Neural progenitor cell (in vitro differentiated cells): ENCODE measurements at regions not wholly inside any gene's neighbourhood (a gene's known extent, or its start where the extent isn't known, plus 50 kb on each side); places are given as distances from the start of the nearest gene placed in this dataset.

Source experiments
- DNase-seq: peaks from one replicate; pipeline ENCODE4 v3.0.0-alpha.2; 2016; ENCODE audit warnings: low spot score
- H2AFZ ChIP-seq: fragments of 200-600 bp; sonication (generic); replicated peaks from 2 replicates; pipeline ENCODE4 v1.6.1; 2016; ENCODE audit warnings: antibody characterized with exemption
- H3F3A ChIP-seq: fragments of 200-600 bp; sonication (generic); 2 replicates; pipeline ENCODE4 v1.6.1; 2016; ENCODE audit warnings: antibody characterized with exemption, low read depth
- H3K27ac ChIP-seq: fragments of 200-600 bp; sonication (generic); 2 replicates; pipeline ENCODE4 v1.5.1; 2016; ENCODE audit warnings: mild to moderate bottlenecking
- H3K27me3 ChIP-seq: fragments of 200-600 bp; sonication (generic); 2 replicates; pipeline ENCODE4 v1.6.1; 2016; ENCODE audit warnings: mild to moderate bottlenecking, moderate library complexity
- H3K36me3 ChIP-seq: fragments of 200-600 bp; sonication (generic); 2 replicates; pipeline ENCODE4 v1.5.1; 2016
- H3K4me1 ChIP-seq: fragments of 200-600 bp; sonication (generic); 2 replicates; pipeline ENCODE4 v1.6.1; 2016; ENCODE audit warnings: mixed run types
- H3K4me2 ChIP-seq: fragments of 200-600 bp; sonication (generic); 2 replicates; pipeline ENCODE4 v1.6.1; 2016
- H3K4me3 ChIP-seq: fragments of 200-600 bp; sonication (generic); 2 replicates; pipeline ENCODE4 v1.5.1; 2016
- H3K79me2 ChIP-seq: fragments of 200-600 bp; sonication (generic); 2 replicates; pipeline ENCODE4 v1.6.1; 2016; ENCODE audit warnings: low read depth
- H3K9ac ChIP-seq: fragments of 200-600 bp; sonication (generic); 2 replicates; pipeline ENCODE4 v1.6.1; 2016
- H3K9me3 ChIP-seq: fragments of 200-600 bp; sonication (generic); 2 replicates; pipeline ENCODE4 v1.5.1; 2016; ENCODE audit warnings: low read depth
- H4K20me1 ChIP-seq: fragments of 200-600 bp; sonication (generic); 2 replicates; pipeline ENCODE4 v1.6.1; 2016; ENCODE audit warnings: low read depth
- H3K27ac Mint-ChIP-seq: 3 replicates; pipeline ENCODE4 v1.8.0; 2021; ENCODE audit warnings: mixed read lengths
- H3K27me3 Mint-ChIP-seq: 2 replicates; pipeline ENCODE4 v1.8.0; 2022; ENCODE audit warnings: low read depth, mild to moderate bottlenecking, inconsistent platforms, moderate library complexity, mixed read lengths; ENCODE audit not compliant: insufficient read depth
- H3K36me3 Mint-ChIP-seq: 3 replicates; pipeline ENCODE4 v1.8.0; 2021; ENCODE audit warnings: mixed read lengths
- H3K4me1 Mint-ChIP-seq: 3 replicates; pipeline ENCODE4 v1.8.0; 2021; ENCODE audit warnings: mixed read lengths
- H3K4me3 Mint-ChIP-seq: 3 replicates; pipeline ENCODE4 v1.8.0; 2021; ENCODE audit warnings: mild to moderate bottlenecking, moderate library complexity, mixed read lengths
- H3K9me3 Mint-ChIP-seq: 3 replicates; pipeline ENCODE4 v1.8.0; 2020; ENCODE audit warnings: mixed read lengths
- EZH2 ChIP-seq: fragments of 200-600 bp; sonication (generic); IDR thresholded peaks from 2 replicates; pipeline ENCODE4 v1.6.1; 2017; ENCODE audit warnings: antibody characterized with exemption, mild to moderate bottlenecking, moderate library complexity
- EZH2phosphoT487 ChIP-seq: fragments of 200-600 bp; sonication (generic); IDR thresholded peaks from 2 replicates; pipeline ENCODE4 v1.6.1; 2017; ENCODE audit warnings: antibody characterized with exemption
- TF ChIP-seq, protein P1 (sequence below): fragments of 200-600 bp; sonication (generic); IDR thresholded peaks from 2 replicates; pipeline ENCODE4 v1.5.1; 2017; ENCODE audit warnings: antibody characterized with exemption, mild to moderate bottlenecking

- Histone ChIP-seq H2AFZ (no peak overlapping the region), H3K9me3 (no peaks in the 10 kb centered on the region), H3K36me3 (no peaks in the 10 kb centered on the region), H3K79me2 (no peaks in the 10 kb centered on the region), H3K27me3 (no peaks in the 10 kb centered on the region), H3K4me2 (no peak overlapping the region), H3K4me1 (peaks cover 14% of the 10 kb centered on the region), H3K4me3 (no peak overlapping the region), H3K9ac (no peak overlapping the region), H4K20me1 (no peaks in the 10 kb centered on the region), H3K27ac (no peak overlapping the region), H3F3A (peaks cover 2% of the 10 kb centered on the region)
- no peak for DNase-seq
- Mint-ChIP-seq H3K4me3 (no peak overlapping the region), H3K27ac (peak overlapping the region; percentile 86), H3K36me3 (peaks cover 5% of the 10 kb centered on the region), H3K4me1 (peaks cover 31% of the 10 kb centered on the region), H3K27me3 (peaks cover 27% of the 10 kb centered on the region), H3K9me3 (peaks cover 19% of the 10 kb centered on the region)
- TF ChIP-seq EZH2phosphoT487 (no peak), EZH2 (no peak)
- TF ChIP-seq, protein P1, sequence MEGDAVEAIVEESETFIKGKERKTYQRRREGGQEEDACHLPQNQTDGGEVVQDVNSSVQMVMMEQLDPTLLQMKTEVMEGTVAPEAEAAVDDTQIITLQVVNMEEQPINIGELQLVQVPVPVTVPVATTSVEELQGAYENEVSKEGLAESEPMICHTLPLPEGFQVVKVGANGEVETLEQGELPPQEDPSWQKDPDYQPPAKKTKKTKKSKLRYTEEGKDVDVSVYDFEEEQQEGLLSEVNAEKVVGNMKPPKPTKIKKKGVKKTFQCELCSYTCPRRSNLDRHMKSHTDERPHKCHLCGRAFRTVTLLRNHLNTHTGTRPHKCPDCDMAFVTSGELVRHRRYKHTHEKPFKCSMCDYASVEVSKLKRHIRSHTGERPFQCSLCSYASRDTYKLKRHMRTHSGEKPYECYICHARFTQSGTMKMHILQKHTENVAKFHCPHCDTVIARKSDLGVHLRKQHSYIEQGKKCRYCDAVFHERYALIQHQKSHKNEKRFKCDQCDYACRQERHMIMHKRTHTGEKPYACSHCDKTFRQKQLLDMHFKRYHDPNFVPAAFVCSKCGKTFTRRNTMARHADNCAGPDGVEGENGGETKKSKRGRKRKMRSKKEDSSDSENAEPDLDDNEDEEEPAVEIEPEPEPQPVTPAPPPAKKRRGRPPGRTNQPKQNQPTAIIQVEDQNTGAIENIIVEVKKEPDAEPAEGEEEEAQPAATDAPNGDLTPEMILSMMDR = no peak
Observed at GRCh38 chr6:170164271-170164900, 126.5 kb downstream of the DLL1 start.

- H3K27me3 ChIP-seq = no peaks in the 10 kb centered on the region
- no peak overlapping the region for H3K9ac ChIP-seq
- peaks cover 2% of the 10 kb centered on the region for H3F3A ChIP-seq
- DNase-seq = no peak
- peaks cover 27% of the 10 kb centered on the region for H3K27me3 Mint-ChIP-seq
- H3K4me1 Mint-ChIP-seq = peaks cover 31% of the 10 kb centered on the region
- H3K4me3 ChIP-seq = no peak overlapping the region
- H3K9me3 ChIP-seq = no peaks in the 10 kb centered on the region
- no peak overlapping the region for H2AFZ ChIP-seq
- H3K27ac ChIP-seq = no peak overlapping the region
- no peaks in the 10 kb centered on the region for H4K20me1 ChIP-seq
- no peaks in the 10 kb centered on the region for H3K36me3 ChIP-seq
- H3K79me2 ChIP-seq = no peaks in the 10 kb centered on the region
- H3K4me1 ChIP-seq = peaks cover 14% of the 10 kb centered on the region
- H3K27ac Mint-ChIP-seq = peak overlapping the region; percentile 86
- H3K36me3 Mint-ChIP-seq = peaks cover 5% of the 10 kb centered on the region
- peak overlapping the region; percentile 23 for H3K4me3 Mint-ChIP-seq
- no peak overlapping the region for H3K4me2 ChIP-seq
- TF ChIP-seq, protein P1 = no peak
- TF ChIP-seq EZH2phosphoT487 (no peak), EZH2 (no peak)
- H3K9me3 Mint-ChIP-seq = peaks cover 12% of the 10 kb centered on the region
Observed at GRCh38 chr6:170163405-170164170, 127.3 kb downstream of the DLL1 start.

DNA sequence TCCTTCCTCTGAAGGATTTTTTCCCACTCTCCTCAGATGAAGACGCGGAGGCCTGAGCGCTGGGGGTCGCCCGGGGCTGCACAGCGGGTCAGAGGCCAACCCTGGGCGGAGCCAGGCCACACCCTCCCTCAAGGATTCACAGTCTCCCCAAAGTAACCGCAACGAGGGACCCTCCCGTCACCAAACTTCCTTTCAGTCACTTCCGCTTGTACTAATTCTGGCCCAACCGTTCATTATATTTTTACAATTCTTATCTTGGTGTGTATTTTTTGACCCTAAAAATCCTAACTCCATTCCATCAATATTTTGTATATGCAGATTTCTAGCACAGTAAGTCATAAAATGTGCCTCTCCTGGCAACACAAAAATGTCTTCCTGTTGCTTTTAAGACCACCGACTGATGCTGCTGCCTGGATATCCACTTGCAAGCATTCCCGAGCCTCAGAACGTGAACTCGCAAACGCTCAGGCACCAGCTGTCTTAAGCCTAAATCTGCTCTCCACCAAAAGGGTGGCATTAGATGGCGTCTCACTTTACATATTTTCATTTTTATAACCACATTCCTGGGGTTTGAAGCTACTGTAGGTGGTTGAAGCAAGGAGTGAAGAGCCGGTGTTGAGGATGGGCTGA, 128.0 kb downstream of the DLL1 start:
- Histone ChIP-seq H3K9me3 (no peaks in the 10 kb centered on the region), H3K4me1 (peaks cover 14% of the 10 kb centered on the region), H3K4me2 (no peak overlapping the region), H3K27ac (no peak overlapping the region), H3K79me2 (no peaks in the 10 kb centered on the region), H2AFZ (no peak overlapping the region), H3F3A (peaks cover 2% of the 10 kb centered on the region), H3K27me3 (no peaks in the 10 kb centered on the region), H3K36me3 (no peaks in the 10 kb centered on the region), H3K4me3 (no peak overlapping the region), H3K9ac (no peak overlapping the region), H4K20me1 (no peaks in the 10 kb centered on the region)
- Mint-ChIP-seq H3K36me3 (peaks cover 2% of the 10 kb centered on the region), H3K27me3 (peaks cover 22% of the 10 kb centered on the region), H3K4me3 (no peak overlapping the region), H3K27ac (peak overlapping the region; percentile 86), H3K4me1 (peaks cover 30% of the 10 kb centered on the region), H3K9me3 (peaks cover 7% of the 10 kb centered on the region)
- no peak for DNase-seq
- TF ChIP-seq EZH2phosphoT487 = no peak
- no peak for TF ChIP-seq EZH2
- TF ChIP-seq, protein P1 = no peak
